ENCODE measurements at regions not wholly inside any gene's neighbourhood (a gene's known extent, or its start where the extent isn't known, plus 50 kb on each side); places are given as distances from the start of the nearest gene placed in this dataset.

GRCh38 chr22:48695731-48696305, 1131.9 kb downstream of the BRD1 start:
- TF ChIP-seq POLR2A (IDR thresholded peaks at IDR 0.05) (no peak), CTCF (IDR thresholded peaks at IDR 0.05) (no peak)
